GM18858 (cell line): ENCODE measurements at regions not wholly inside any gene's neighbourhood (a gene's known extent, or its start where the extent isn't known, plus 50 kb on each side); places are given as distances from the start of the nearest gene placed in this dataset.
A peak's percentile ranks its signal among the peaks of the same experiment; 100 is the strongest.

Experiments
- ATAC-seq: cut with Tn5 transposase; IDR thresholded peaks from one replicate; pipeline ENCODE4 v1.9.1; 2021; ENCODE audit not compliant: unreplicated experiment

DNA sequence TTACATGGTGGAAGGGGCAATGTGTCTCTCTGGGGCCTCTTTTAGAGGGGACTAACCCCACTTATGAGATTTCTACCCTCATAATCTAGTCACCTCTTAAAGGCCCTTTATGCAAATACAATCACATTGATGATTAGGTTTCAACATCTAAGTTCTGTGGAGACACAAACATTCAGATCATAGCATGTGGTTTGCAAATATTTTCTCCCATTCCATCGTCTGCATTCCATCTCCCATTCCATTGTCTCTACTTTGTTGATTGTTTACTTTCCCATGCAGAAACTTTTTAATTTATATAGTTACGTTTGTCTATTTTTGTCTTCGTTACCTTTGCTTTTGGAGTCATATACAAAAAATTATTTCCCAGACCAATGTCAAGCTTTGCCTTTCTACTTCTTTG lies 927.5 kb upstream of the INTU start:
- ATAC-seq, result no peak

DNA sequence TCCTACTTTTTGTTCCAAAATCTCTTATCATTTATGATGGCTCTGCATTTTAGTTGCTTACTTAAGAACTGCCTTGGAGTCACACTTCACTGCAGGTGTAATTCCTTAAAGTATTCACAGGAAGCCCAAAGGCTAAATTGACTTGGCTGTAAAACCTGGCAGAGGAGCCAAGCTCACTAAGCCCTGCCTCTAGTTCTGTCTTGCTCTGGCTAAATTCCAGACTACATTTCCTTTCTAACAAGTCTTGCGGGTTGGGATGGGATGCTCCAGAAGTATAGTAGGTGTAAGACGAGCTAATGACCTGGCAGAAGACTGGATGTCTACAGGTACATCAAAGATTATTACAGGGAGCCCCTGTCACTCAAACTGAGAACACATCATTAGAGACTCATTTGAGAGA lies 924.0 kb upstream of the INTU start:
- no peak for ATAC-seq

DNA sequence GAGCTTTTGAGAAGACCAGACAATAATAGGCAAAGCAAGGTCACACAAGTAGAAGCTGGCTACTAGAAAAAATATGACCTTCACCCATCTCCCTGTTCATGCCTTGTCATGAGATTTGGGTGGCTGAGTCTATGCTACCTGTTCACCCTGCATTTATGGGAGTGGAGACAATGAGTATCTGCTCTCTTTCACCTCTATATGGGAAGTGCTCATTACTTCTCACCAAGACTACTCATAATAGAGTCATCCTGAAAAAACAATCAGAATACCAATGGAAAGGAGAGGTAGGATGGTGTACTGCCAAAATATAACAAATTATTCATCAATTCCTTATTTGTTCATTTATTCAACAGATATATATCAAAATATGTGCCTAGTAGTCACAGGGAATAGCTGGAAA lies 921.8 kb upstream of the INTU start:
- ATAC-seq, result no peak

DNA sequence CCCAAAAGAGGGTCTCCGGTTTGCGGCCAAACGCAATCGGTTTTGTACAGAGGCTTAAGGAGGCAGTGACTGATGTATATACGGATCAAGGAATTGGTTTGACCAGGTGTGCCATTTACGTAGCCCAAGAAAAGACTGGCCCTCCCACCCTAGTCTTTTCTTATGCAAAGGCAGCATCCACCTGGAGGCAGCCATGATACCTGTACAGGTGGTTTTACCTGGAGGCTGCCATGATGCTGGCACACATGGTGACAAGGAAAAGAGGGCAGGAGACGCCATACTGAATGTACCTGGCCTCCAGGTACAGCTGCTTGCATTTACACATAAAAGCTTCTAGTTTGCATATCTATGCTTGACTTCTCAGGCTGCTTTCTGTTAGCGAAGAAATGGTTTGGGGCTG lies 917.7 kb upstream of the INTU start:
- no peak for ATAC-seq

DNA sequence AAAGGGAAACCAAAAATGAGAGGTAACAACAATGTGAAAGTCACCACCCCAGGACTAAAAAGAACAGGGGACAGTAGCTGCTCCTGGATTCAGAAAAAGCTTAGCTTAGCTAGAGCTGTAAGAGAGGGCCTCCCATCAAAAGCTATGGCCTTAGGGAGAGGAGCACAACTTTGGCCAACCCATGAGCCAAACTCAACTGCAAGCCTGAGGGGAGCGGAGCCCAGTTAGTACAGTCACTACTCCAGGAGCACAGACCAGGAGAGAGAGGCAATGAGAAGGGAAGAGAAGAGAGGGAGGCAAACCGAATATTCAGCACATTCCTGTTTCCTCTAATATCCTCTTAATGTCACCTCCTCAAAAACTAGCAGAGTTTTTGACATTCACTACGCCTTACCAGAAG lies 917.1 kb upstream of the INTU start:
- no peak for ATAC-seq

DNA sequence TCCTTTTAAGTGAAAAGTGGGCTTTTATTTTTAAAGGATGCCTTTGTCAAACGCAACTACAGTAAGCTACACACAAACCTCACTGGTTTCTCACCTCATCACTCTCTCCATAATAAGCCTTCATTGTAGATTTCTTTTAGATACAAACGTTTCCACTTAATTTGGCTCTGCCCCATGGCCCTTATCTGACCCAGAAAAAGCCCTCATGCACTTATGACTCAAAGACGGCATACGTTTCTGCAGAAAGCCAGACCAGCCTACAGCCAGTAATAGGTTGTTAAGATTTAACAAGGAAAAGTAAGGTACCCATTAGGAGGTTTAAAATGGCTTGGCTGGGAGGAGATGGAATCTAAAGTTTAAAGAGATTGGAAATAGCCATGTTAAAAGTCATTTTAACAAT lies 914.6 kb upstream of the INTU start:
- ATAC-seq, result no peak

DNA sequence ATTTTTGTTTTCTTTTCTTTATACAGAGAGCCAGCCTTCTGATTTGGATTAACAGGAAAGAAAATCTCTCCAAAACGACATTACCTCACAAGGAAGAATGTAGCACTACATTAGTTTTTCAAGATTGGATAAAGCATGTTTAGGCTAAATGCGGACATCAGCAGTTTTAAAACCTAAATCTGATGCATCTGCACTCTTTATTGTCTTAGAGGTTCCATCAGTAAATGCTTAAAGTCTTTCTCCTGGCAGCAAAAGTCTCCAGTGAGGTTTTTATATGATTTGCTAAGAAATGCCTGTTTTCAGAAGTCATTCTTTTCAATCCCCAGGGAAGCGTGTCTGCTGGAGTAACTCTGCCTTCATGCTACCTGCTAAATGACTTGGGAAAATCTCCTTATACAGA lies 912.9 kb upstream of the INTU start:
- no peak for ATAC-seq

DNA sequence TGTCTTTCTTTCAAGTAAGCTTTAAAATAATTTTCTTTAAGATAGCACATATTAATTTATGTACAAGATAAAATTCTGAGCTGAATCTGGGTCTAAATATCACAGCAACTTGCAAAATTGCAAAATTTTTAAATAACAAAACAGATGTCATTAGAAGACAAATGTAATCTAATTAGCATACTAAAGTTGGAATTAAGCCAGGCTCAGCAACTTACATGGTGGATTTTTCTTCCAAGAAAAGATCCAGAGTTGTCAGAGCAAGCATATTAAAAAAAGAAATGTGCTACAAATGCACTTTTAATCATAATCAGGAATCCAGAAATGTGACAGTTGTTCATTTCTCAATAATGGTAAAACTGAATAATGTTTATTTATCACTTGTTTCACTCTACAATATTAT lies 906.9 kb upstream of the INTU start:
- ATAC-seq, result no peak

DNA sequence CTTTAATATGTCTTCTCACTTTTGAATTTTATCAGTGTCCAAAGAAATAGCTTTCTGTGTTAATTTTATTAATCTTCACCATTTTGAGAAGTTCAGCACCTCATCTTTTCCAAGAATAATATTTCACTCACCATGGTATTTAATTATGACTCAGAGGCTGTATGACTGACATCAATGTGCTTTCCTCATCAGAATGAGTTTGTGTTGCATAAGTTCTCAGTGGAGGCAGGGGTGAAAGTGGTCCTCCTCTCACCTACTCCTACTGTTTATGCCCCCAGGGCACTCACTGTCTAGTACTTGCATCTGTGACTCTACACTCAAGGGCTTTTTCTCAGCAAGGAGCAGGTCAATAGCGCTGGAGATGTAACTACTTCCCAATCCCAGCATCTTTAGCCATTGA lies 905.3 kb upstream of the INTU start:
- ATAC-seq, result no peak

DNA sequence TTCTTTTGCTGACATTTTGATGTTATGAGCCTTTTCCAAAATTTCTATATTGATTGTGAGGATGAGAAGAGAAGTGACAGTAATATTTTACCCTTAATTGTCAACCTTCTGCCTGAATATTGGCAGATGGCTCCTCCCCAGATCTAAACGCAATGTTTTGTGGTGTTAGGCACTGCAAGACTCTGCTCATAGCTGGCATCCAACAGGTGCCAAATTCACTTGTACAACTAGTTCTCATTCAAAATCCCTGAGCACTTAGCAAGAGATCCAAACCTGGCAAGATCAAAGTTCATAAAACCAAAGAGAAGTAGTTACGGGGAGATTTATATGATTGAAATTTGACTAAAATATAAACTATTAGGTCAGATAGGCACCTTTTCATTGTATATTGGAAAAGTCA lies 901.7 kb upstream of the INTU start:
- ATAC-seq, result no peak

DNA sequence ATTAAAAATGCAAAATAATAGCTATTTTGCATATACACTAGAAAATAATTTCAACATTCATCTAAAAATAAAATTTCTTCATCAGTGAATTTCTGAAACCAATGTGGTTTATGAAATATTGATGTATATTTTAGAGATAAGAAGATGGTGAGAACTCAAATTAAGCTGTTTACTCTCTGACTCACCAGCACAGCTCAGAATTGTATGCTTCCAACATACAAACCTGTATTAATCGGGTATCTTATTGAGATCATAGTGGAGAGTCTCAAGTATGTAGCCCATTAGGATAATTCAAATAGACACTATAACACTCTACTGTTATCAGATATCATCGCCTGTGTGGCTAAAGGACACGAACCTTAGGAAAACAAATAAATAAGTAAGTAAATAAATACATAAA lies 899.5 kb upstream of the INTU start:
- no peak for ATAC-seq

DNA sequence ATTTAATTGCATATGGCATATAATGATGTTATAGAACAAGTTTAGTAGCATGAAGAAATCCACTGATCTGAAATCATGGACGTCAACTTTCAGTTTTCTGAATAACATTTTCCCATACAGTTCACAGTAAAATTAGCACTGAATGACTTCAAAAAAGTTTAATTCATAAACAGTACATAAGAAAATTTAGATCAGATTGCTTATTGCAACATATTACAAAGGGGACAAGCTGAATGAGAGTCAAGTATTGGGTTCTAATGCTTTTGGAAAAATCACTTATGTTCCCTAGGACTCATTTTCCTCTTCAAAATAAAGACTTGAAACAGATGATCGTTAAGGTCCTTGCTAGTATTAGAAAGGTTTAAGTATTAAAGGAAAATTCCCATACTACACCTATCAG lies 898.3 kb upstream of the INTU start:
- no peak for ATAC-seq

DNA sequence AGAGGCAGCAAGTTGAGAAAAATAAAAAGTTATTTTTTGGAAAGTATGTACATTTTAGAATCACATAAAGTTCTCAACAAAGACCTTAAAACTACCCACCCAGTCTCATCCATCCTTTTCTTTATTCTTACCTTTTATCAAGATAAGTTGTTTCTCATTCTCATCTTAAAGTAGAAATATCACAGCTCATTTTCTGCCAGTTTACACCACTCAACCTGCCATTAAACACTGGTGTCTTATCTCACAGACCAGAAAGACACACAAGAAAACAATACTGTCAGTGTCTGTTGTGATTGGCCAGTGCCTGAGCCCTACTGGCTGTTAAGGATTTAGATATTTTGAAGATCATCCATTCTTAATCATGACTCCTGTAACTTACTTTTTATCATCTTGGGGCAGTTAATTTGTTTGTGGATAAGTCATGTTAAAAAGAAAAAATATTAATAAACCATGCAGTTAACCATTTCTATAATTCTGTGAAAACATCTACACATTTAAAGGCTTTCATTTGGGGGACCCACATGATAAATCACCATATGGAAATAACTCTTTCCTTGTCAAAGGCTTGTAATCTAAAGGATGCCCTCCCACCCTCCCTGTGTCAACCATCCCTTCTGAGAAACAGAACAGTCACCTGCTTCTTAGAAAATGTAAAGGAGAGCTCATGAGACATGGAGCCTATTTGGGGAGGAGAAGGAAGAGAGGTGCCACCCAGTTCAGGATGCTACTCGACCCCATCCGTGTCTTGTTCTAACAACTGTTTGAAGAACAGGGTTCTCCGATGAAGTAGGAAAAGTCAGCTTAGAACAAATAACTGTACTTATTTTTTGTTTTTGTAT lies 897.2 kb upstream of the INTU start:
- no peak for ATAC-seq

DNA sequence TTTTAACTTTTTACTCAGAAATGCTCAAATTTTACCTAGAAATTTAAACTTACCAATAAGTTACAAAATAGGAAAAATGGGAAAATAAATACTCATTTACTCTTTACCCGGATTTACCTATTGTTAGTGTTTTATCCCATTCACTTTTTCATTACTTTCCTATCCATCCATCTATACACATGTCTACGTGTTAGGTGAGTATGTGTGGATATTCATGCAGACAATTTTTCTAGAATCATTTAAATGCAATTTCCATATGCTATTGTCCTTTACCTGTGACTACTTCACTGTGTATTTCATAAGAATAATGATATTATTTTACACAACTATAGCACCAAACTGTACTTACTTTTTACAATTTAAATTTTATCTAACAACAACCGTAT lies 896.6 kb upstream of the INTU start:
- ATAC-seq, result no peak

DNA sequence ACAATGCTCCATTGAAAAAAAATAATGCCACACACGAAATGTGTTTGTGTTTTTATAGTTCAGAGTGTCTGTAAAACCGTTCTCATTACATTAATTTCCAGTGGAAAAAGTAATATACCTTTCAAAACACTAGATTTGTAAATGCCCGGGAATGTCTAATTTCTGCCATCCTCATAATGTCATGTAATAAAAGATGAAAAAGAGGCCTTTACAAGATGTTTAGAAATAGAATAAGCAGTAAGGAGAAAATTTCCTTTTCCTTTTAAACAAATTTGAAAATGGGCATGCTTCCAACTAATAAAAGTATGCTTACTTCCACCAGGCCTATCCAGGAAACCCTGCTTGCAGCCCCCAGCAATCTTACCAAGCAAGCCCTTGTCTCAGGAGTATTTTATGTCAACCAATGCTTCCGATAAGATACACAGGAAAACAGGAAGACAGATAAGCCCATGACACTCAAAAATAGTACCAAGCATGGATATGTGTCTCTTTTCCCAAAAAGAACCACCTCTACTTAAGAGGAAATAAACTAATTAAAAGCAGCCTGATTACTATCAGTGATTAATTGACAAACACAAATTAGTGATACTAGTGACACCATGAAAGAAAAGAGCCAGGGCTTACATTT lies 894.7 kb upstream of the INTU start:
- ATAC-seq, result no peak

DNA sequence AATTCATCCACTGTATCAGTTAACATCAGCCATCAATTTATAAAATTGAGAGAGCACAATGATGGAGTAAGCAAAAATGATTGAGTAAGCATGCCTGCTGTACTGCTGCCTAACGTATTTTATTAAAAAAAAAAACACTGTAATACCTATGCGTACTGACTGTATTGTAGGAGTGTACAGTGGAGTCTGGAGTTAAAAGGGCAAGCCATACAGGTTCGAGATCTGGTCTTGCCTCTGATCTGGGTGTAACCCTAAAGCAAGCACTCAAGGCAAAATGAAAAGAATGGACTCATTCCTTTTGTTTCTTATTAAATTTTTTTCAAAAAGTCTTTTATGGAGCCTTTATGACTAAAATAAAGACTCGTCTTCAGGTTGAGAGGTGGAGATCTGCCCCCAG lies 894.2 kb upstream of the INTU start:
- ATAC-seq, result no peak

DNA sequence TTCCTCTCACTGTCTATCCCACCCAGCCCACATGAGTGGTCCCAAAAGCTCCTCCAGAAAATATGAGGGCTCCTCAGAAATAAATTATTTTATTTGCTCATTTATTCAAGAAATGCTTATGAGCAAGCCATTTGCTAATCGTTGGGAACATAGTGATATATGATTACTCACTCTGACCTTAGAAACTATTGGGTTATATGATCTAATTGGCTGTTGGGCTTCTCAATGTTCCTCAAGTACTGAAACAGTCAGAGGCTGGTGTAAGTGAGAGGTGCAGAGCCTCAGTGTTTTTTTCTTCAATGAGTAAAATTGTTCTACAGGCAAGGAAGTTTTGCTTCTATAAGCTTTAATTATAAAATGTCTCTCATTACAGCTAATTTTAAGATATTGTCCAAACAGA lies 893.8 kb upstream of the INTU start:
- ATAC-seq, result no peak

DNA sequence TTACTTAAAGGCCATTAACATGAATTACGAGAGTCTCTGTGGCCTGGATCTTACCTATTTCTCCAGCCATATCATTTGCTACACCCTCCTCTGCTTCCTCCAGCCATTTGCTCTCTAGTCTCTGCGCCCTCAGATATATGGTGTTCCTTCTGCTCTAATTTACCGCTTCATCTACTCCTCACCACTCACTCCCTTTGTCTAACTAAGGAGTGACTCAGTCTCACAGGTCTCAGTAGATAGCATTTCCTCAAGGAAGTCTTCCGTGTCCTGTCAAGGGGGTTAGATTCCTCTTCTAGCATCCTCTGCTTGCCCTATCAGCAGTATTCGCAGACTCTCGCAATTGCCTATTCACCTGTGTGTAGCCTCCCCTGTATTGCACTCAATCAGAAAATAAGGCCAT lies 892.1 kb upstream of the INTU start:
- ATAC-seq, result no peak

DNA sequence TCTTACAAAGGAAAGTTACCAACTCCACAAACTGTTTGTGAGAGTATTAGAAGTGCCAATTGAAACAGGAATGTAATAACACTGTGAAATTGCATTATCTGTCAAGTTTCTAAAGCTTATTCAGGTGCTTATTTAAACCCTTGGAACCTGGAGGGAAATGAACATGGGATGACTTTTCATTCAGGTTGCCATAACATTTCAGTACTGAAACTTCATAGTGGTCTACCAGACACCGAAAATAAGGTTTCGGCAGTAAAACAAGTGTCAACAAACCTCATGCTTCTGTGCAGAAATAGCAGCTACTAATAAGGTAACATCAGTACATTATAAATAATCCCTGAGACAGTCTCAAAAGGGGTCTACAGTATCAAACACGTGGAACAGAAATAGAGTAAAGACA lies 890.7 kb upstream of the INTU start:
- peak; percentile 81 for ATAC-seq

DNA sequence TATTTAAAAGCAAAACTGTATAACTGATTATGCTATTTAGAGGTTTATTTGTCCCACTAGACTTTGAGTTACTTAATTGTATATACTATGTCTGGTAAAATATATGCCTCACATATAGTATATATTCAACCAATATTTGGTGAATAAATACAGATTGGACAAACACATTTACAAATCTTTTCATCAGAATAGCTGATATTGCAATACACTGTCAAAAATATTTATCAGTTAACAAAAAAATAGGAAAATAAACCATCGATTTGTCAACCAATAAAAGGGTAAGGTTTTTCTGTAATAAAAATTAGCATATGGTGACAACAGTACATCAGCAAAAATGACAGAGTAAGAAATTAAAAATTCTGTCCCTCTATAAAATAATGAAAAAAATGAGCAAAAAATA lies 889.9 kb upstream of the INTU start:
- ATAC-seq, result no peak

DNA sequence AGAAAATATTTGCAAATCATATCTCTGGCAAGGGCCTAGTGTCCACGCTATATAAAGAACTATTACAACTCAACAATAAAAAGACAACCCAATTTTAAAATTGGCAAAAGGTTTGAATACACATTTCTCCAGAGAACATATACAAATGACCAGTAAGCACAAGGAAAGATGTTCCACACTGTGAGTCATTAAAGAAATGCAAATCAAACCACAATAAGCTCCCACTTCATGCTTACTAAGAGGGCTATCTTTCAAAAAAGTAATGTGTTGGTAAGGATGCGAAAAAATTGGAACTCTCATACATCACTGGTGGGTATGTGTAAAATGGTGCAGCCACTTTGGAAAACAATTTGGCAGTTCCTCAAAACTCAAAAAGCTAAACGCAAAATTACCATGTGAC lies 884.0 kb upstream of the INTU start:
- ATAC-seq, result no peak

DNA sequence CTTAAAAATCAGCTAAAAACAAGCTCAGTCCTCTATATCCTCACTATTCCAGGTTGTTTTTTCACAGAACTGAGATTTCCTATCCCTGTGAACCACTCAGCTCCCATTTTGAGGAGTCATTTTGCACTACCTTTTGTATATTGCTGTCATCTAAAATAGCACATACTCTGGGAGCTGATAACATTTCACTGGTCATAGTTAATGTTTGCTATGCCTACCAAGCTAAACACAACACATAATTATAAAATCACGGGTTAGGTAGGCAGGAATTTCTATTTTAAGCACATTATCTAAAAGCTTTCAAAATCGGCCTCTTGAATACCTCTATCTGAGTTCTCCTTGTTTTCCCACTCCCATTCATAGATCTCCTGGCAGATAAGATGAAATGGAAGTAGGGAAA lies 882.0 kb upstream of the INTU start:
- ATAC-seq, result no peak

DNA sequence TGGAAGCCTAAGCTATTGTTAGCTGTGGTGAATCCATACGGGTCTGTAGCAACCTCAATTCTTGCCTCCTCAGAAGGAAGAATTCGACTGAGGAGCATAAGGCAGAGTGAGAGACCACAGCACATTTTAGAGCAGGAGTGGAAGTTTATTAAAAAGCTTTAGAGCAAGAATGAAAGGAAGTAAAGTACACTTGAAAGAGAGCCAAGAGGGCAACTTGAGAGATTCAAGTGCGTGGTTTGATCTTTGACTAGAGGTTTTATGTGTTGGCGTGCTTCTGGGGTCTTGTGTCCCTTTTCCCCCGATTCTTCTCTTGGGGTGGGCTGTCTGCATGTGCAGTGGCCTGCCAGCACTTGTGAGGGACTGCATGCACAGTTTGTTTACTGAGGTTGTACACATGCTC lies 880.6 kb upstream of the INTU start:
- ATAC-seq, result no peak
